Esophagus muscularis mucosa (tissue), 4 donors: ENCODE measurements at regions not wholly inside any gene's neighbourhood (a gene's known extent, or its start where the extent isn't known, plus 50 kb on each side); places are given as distances from the start of the nearest gene placed in this dataset.
"Not testable (repeated sequence)": the region's sequence is repeated elsewhere in the genome, so short reads cannot be mapped to it uniquely, and the experiment has no call there.

Experiments
- DNase-seq: peaks from one replicate; pipeline ENCODE4 v3.0.0-alpha.2; 2017; ENCODE audit errors: extremely low spot score
- H3K27ac ChIP-seq, 4 donors: fragments of 200-600 bp; sonication (generic); replicated peaks in 1 of 4; 1 replicate in 3 of 4; 2 replicates in 1 of 4; pipeline ENCODE4 v1.5.1; 2016 to 2019; ENCODE audit warnings: mild to moderate bottlenecking in 1 of 4
- H3K27me3 ChIP-seq, 4 donors: fragments of 200-600 bp; sonication (generic); one replicate each; pipeline versions ENCODE4 v1.5.1 to v1.6.0; 2016 to 2019
- H3K36me3 ChIP-seq, 4 donors: fragments of 200-600 bp; sonication (generic); one replicate each; pipeline ENCODE4 v1.5.1; 2016 to 2019
- H3K4me1 ChIP-seq, 4 donors: fragments of 200-600 bp; sonication (generic); one replicate each; pipeline ENCODE4 v1.5.1; 2016 to 2019
- H3K4me3 ChIP-seq, 4 donors: fragments of 200-600 bp; sonication (generic); 1 replicate in 2 of 4; 2 replicates in 2 of 4; pipeline ENCODE4 v1.5.1; 2016 to 2019; ENCODE audit warnings: mild to moderate bottlenecking in 4 of 4, moderate library complexity in 1 of 4
- H3K9me3 ChIP-seq, 4 donors: fragments of 200-600 bp; sonication (generic); 1 replicate in 3 of 4; 2 replicates in 1 of 4; pipeline ENCODE4 v1.5.1; 2016 to 2019
- EP300 ChIP-seq: sonication (generic); formaldehyde crosslinking; IDR thresholded peaks from one replicate; pipeline ENCODE4 v1.6.1; 2017; ENCODE audit warnings: antibody characterized with exemption
- POLR2A ChIP-seq: fragments of 450-650 bp; IDR thresholded peaks from one replicate; pipeline ENCODE4 v1.6.1; 2017; ENCODE audit warnings: antibody characterized with exemption, moderate library complexity, mild to moderate bottlenecking, low read depth
- POLR2AphosphoS5 ChIP-seq, 2 donors: sonication (generic); formaldehyde crosslinking; IDR thresholded peaks; one replicate each; pipeline ENCODE4 v1.6.1; 2017; ENCODE audit warnings: antibody characterized with exemption in 2 of 2
- WGBS: methylation state at CpG from one replicate; pipeline ENCODE4 v1.1.5; 2018; 5-methylcytosine and 5-hydroxymethylcytosine counted together
- intact Hi-C: fragments of 100-400 bp; cut with DNase I; formaldehyde crosslinking; loops from one replicate; pipeline ENCODE4 v1.15.1; 2023
- TF ChIP-seq, protein P1 (sequence below), 3 experiments: fragments of 200-600 bp in 2 of 3; fragments of 450-650 bp in 1 of 3; sonication (generic) in 2 of 3; IDR thresholded peaks; one replicate each; pipeline ENCODE4 v1.5.1; 2017 to 2019; ENCODE audit warnings: antibody characterized with exemption in 3 of 3, mild to moderate bottlenecking in 2 of 3, moderate library complexity in 1 of 3

DNA sequence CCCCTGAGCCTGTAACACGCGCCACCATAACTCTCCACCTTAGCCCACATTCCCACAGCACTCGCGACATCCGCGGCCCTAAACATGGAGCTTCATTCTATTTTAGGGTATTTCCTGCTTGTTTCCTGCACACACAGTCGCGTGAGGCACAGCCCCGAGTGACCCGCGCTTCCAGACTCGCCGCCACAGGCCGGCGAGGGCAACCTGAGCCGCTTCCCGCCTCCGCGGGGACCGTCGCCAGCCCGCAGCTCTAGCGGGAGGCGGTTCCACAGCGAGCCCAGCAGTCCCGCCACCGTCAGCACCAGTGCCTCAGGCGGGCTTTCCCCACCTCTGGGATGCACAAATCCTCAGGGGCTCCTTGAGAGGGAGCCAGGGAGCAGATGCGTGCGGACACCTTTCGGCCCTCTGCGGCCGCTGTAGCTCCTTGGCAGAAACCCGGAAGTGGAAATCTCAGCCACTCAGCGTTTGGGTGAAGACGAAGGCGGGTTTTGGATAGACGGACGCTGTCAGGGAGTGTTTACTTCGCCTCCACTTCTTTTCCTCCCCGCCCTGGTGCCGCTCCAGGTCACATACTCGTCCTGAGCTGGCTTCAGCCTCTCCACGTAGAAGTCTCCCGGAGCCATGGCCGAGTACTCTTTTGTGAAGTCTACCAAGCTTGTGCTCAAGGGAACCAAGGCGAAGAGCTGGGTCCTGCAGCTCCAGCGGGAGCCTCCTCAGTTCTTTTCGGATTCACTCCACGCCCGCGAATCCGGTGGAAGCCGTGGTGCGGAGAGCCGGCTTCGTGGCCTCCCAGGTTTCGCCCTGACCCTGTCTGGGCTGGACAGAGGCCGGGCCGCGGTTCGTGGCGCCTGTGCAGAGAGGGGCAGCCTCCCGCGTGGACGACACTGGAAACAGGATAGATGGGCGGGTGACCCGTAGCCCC is 2177.4 kb upstream of the DEFB115 start:
- intact Hi-C loops, result no loop called here
- Histone ChIP-seq H3K4me3 (peak overlapping the region in 1 of 4 donors; percentile 58), H3K36me3 (no peaks in the 10 kb centered on the region), H3K4me1 (no peaks in the 10 kb centered on the region), H3K9me3 (peaks cover 0 to 12% (median 4%) of the 10 kb centered on the region in 4 donors), H3K27ac (peak overlapping the region in 1 of 4 donors; percentile 57), H3K27me3 (peaks cover 0 to 6% (median 0%) of the 10 kb centered on the region in 4 donors)
- DNase-seq, result no peak
- TF ChIP-seq, protein P1, sequence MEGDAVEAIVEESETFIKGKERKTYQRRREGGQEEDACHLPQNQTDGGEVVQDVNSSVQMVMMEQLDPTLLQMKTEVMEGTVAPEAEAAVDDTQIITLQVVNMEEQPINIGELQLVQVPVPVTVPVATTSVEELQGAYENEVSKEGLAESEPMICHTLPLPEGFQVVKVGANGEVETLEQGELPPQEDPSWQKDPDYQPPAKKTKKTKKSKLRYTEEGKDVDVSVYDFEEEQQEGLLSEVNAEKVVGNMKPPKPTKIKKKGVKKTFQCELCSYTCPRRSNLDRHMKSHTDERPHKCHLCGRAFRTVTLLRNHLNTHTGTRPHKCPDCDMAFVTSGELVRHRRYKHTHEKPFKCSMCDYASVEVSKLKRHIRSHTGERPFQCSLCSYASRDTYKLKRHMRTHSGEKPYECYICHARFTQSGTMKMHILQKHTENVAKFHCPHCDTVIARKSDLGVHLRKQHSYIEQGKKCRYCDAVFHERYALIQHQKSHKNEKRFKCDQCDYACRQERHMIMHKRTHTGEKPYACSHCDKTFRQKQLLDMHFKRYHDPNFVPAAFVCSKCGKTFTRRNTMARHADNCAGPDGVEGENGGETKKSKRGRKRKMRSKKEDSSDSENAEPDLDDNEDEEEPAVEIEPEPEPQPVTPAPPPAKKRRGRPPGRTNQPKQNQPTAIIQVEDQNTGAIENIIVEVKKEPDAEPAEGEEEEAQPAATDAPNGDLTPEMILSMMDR (IDR thresholded peaks at IDR 0.05), result no peak
- WGBS, result 56% methylated on average over 51 of the region's 68 CpGs

DNA sequence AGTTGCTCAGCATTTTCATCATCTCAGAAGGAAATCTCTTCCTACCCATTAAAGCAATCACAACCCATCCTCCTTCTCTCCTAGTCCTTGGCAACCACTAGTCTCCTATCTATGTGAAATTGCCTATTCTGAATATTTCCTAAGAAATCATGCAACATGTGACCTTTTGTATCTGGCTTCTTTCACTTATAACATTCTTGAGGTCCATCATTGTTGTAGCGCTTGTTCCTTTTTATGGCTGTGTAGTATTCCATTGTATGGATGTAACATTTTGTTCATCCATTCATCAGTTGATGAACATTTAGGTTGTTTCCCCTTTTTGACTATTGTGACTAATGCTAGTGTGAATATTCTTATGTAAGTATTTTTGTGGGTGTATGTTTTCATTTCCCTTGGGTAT is 2175.8 kb upstream of the DEFB115 start:
- intact Hi-C loops, H3K27me3 ChIP-seq, DNase-seq, H3K4me1 ChIP-seq, H3K4me3 ChIP-seq, H3K36me3 ChIP-seq, H3K27ac ChIP-seq: not testable (repeated sequence)
- 0% methylated on average over 1 of the region's 1 CpG for WGBS
- peaks cover 0 to 12% (median 4%) of the 10 kb centered on the region in 4 donors for H3K9me3 ChIP-seq

DNA sequence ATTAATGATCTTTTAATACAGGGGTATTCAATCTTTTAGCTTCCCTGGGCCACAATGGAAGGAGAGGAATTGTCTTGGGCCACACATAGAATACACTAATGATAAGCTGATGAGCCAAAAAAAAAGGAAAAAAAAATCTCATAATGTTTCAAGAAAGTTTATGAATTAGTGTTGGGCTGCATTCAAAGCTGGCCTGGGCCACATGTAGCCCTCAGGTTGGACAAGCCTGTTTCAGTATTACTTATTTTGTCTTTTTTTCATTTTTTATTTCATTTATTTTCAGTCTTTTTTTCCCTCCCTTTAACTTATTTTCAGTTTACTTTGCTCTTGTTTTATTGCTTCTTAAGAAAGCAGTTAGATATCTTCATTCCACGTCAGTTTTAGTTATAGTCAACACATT is 2171.8 kb upstream of the DEFB115 start:
- peaks cover 0 to 3% (median 0%) of the 10 kb centered on the region in 4 donors for H3K9me3 ChIP-seq
- intact Hi-C loops, result no loop called here
- no peaks in the 10 kb centered on the region for H3K27me3 ChIP-seq

DNA sequence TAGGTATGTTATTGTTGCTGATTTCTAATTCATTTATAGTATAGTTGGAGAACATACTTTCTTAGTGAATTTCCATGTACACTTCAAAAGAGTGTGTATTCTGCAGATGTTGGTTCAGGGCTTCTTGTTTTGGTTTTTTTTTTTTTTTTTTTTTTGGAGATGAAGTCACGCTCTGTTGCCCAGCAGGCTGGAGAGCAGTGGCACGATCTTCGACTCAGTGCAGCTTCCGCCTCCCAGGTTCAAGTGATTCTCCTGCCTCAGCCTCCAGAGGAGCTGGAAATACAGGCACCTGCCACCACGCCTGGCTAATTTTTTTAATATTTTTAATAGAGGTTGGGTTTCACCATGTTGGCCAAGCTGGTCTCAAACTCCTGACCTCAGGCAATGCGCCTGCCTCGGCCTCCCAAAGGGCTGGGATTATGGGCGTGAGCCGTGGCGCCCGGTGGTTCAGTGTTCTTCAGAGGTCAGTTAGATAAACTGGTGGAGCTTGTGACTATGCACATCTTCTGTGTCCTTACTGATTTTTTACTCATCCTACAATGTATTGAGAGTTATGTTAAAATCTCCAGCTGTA is 2171.2 kb upstream of the DEFB115 start:
- intact Hi-C loops, H3K27me3 ChIP-seq, H3K9me3 ChIP-seq, H3K4me1 ChIP-seq, H3K27ac ChIP-seq, DNase-seq, H3K36me3 ChIP-seq, H3K4me3 ChIP-seq: not testable (repeated sequence)
- 88% methylated on average over 11 of the region's 11 CpGs for WGBS

More for the DNA sequence above, 2171.8 kb upstream of the DEFB115 start:
- Histone ChIP-seq H3K4me1 (no peaks in the 10 kb centered on the region), H3K4me3 (no peak overlapping the region), H3K27ac (no peak overlapping the region), H3K36me3 (no peaks in the 10 kb centered on the region)
- 17% methylated on average over 1 of the region's 1 CpG for WGBS
- no peak for DNase-seq
- no peak for TF ChIP-seq POLR2A
- TF ChIP-seq, protein P1 (IDR thresholded peaks at IDR 0.05), result no peak
- no peak for TF ChIP-seq POLR2AphosphoS5 (IDR thresholded peaks at IDR 0.05)
- TF ChIP-seq EP300, result no peak

DNA sequence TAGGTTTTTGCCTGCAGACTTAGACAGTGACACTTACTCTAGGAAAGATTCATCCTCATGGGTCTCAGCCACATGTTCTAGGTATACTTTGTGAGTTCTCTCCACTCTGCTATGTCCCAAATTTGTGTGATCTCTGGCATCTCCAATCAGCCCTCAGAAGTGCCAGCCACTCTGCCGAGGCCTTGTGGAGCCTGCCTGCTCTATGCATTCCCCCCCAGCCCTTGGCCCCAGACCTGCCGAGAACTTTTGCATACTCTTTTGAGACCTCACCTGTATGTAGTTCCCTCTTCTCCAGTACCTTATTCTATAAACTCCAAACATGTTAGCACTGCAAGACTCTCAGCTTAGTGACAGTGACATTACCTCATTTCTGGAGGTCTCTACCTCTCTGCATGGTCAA is 2170.5 kb upstream of the DEFB115 start:
- Histone ChIP-seq H3K4me3 (no peak overlapping the region), H3K9me3 (no peaks in the 10 kb centered on the region), H3K27me3 (no peaks in the 10 kb centered on the region), H3K4me1 (no peaks in the 10 kb centered on the region), H3K36me3 (no peaks in the 10 kb centered on the region), H3K27ac (no peak overlapping the region)
- no peak for TF ChIP-seq POLR2AphosphoS5 (IDR thresholded peaks at IDR 0.05)
- no peak for TF ChIP-seq EP300
- no peak for TF ChIP-seq POLR2A
- TF ChIP-seq, protein P1 (IDR thresholded peaks at IDR 0.05), result no peak
- WGBS, result 89% methylated on average over 2 of the region's 2 CpGs
- intact Hi-C loops, result no loop called here
- no peak for DNase-seq

DNA sequence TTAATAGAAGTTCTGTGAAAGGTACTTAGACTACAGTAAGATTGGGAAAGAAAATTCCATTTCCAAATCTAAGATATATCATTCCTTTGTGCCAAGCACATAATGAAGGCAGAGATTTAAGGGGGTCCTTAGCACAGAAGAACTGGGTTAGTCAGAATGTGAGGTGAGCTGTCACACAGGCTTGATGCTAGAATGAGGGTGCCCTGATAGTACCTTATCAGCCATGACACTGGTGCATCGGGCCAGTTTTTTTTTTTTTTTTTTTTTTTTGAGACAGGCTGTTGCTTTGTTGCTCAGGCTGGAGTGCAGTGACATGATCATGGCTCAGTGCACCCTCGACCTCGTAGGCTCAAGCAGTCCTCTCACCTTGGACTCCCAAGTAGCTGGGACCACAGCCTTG is 2169.6 kb upstream of the DEFB115 start:
- H3K27me3 ChIP-seq, DNase-seq, H3K27ac ChIP-seq, H3K4me3 ChIP-seq, intact Hi-C loops, H3K36me3 ChIP-seq, H3K9me3 ChIP-seq, H3K4me1 ChIP-seq: not testable (repeated sequence)
- 67% methylated on average over 3 of the region's 3 CpGs for WGBS

DNA sequence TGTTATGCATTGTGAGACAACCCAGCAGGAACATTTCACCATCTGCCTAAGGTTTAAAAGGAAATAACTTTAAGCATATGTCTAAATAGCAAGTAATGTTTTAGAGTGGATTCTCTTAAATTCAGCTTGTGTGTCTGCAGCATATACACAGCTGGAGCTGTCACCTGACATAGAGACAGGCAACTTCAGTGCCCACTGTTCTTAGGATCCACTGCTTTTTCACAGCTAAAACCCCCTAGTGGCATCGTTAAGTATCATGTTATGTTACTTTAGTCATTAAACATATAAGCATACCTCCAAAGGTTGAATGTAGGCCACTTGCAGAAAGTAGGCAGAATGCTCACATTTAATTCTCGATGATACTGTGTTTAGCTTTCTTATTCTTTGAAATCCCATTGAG is 2169.0 kb upstream of the DEFB115 start:
- H3K4me1 ChIP-seq, H3K27ac ChIP-seq, H3K27me3 ChIP-seq, intact Hi-C loops, H3K4me3 ChIP-seq, H3K9me3 ChIP-seq, H3K36me3 ChIP-seq: not testable (repeated sequence)
- WGBS, result 51% methylated on average over 2 of the region's 2 CpGs
- DNase-seq, result peak; percentile 93

DNA sequence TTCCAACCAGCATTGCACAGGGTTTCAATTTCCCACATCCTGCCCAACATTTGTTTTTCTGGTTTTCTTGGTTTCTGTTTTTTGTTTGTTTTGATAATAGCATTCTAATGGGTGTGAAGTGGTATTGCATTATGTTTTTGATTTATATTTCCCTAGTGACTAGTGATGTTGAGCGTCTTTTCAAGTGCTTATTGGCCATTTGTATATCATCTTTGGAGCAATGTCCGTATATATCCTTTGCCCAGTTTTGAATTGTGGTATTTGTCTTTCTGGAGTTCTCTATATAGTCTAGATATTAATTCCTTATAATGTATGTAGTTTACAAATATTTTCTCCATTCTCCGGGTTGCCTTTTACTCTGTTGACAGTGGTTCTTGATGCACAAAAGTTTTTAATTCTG is 2168.1 kb upstream of the DEFB115 start:
- DNase-seq, H3K4me3 ChIP-seq, H3K27ac ChIP-seq, H3K4me1 ChIP-seq, H3K9me3 ChIP-seq, H3K27me3 ChIP-seq, H3K36me3 ChIP-seq, intact Hi-C loops: not testable (repeated sequence)
- WGBS, result 38% methylated on average over 3 of the region's 3 CpGs

DNA sequence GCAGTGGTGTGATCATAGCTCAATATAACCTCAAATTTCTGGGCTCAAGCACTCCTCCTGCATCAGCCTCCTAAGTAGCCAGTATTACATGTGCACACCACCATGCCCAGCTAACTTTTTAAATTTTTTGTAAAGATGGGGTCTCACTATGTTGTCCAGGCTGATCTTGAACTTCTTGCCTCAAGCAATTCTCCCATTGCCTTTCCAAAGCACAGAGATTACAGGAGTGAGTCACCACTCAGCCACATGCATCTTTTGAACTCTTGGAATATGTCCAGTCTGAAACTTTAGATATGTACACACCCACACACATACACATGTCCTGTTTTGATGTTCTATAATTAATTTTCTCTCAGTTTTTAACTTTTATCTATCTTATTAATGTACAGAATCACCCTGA is 2163.5 kb upstream of the DEFB115 start:
- H3K36me3 ChIP-seq, H3K27me3 ChIP-seq, H3K4me1 ChIP-seq, H3K9me3 ChIP-seq, DNase-seq, H3K4me3 ChIP-seq, intact Hi-C loops, H3K27ac ChIP-seq: not testable (repeated sequence)
